GM12878 (cell line): ENCODE measurements at regions not wholly inside any gene's neighbourhood (a gene's known extent, or its start where the extent isn't known, plus 50 kb on each side); places are given as distances from the start of the nearest gene placed in this dataset.

Experiments used
- ATAC-seq: fragments of 200-7000 bp; cut with Tn5 transposase; 3 replicates; pipeline ENCODE4 v1.9.1; 2020; ENCODE audit warnings: mild to moderate bottlenecking, moderate library complexity
- BruUV-seq: library from RNA; stranded (reverse); fragments of 400-500 nt; replicated peaks from 2 replicates; lab custom pipeline; 2021; lab: Mats Ljungman, UMichigan
- CTCF ChIA-PET: fragments of 300-600 bp; sonication (Branson Sonifier 250); formaldehyde crosslinking; extraction: SDS; loops from one replicate; lab custom pipeline; 2021; ENCODE audit warnings: inconsistent platforms; lab: Yijun Ruan, JAX
- POLR2A ChIA-PET: fragments of 350-600 bp; formaldehyde crosslinking; extraction: SDS; loops from one replicate; lab custom pipeline; 2021; ENCODE audit warnings: inconsistent platforms; lab: Charles Lee
- RAD21 ChIA-PET: fragments of 300-600 bp; sonication (Branson Sonifier 250); formaldehyde crosslinking; loops from one replicate; lab custom pipeline; 2023; ENCODE audit warnings: antibody characterized with exemption; ENCODE audit not compliant: unreplicated experiment; lab: Charles Lee
- SMC1A ChIA-PET: fragments of 300-600 bp; sonication (Branson Sonifier 250); formaldehyde crosslinking; loops from one replicate; lab custom pipeline; 2023; ENCODE audit not compliant: unreplicated experiment, uncharacterized antibody; lab: Charles Lee
- DNase-seq: peaks from one replicate; pipeline ENCODE4 v3.0.0-alpha.2; 2011; ENCODE audit warnings: low read depth, low spot score
- FAIRE-seq: peaks from 3 replicates; lab custom pipeline; 2011; peaks lifted over from hg19 to GRCh38; lab: Jason Lieb, UNC
- H2AFZ ChIP-seq: 2 replicates; pipeline ENCODE4 v1.6.0; 2011; ENCODE audit warnings: low read depth, low read length, control low read depth; ENCODE audit not compliant: control insufficient read depth
- H3K27ac ChIP-seq: 2 replicates; pipeline ENCODE4 v1.5.1; 2011; ENCODE audit warnings: control low read depth; ENCODE audit not compliant: control insufficient read depth, insufficient read depth
- H3K27me3 ChIP-seq, 2 experiments: replicated peaks in 1 of 2; 2 replicates each; pipeline versions ENCODE4 v1.6.0 to v1.6.1; 2011; ENCODE audit warnings: low read length in 1 of 2; ENCODE audit not compliant: control insufficient read depth in 2 of 2, insufficient read depth in 2 of 2
- H3K36me3 ChIP-seq, 2 experiments: 2 replicates each; pipeline ENCODE4 v1.5.1; 2011; ENCODE audit warnings: low read length in 1 of 2; ENCODE audit not compliant: control insufficient read depth in 2 of 2, insufficient read depth in 2 of 2
- H3K4me1 ChIP-seq: 2 replicates; pipeline ENCODE4 v1.6.1; 2011; ENCODE audit warnings: mild to moderate bottlenecking, low read length, moderate library complexity, mixed read lengths; ENCODE audit not compliant: control insufficient read depth, insufficient read depth
- H3K4me2 ChIP-seq: 2 replicates; pipeline ENCODE4 v1.6.0; 2011; ENCODE audit warnings: control low read depth; ENCODE audit not compliant: control insufficient read depth, insufficient read depth
- H3K4me3 ChIP-seq: fragments of 200-600 bp; sonication (generic); 2 replicates; pipeline ENCODE4 v1.5.1; 2016
- H3K79me2 ChIP-seq: 2 replicates; pipeline ENCODE4 v1.6.0; 2011; ENCODE audit warnings: low read length; ENCODE audit not compliant: control insufficient read depth, insufficient read depth
- H3K9ac ChIP-seq: 2 replicates; pipeline ENCODE4 v1.8.0; 2011; ENCODE audit warnings: low read length, control low read depth, mixed read lengths; ENCODE audit not compliant: control insufficient read depth, insufficient read depth
- H3K9me3 ChIP-seq: replicated peaks from 3 replicates; pipeline ENCODE4 v1.5.1; 2011; ENCODE audit warnings: mild to moderate bottlenecking, low read length; ENCODE audit not compliant: control insufficient read depth, insufficient read depth
- H4K20me1 ChIP-seq: 2 replicates; pipeline ENCODE4 v1.6.0; 2011; ENCODE audit not compliant: control insufficient read depth, insufficient read depth
- BACH1 ChIP-seq: fragments of 450-650 bp; IDR thresholded peaks from 2 replicates; pipeline ENCODE4 v1.6.1; 2017; ENCODE audit warnings: mild to moderate bottlenecking, borderline replicate concordance
- BHLHE40 ChIP-seq, 2 experiments: fragments of 450-650 bp in 1 of 2; IDR thresholded peaks; 2 replicates each; pipeline ENCODE4 v1.6.1; 2011 to 2017; ENCODE audit warnings: low read depth in 2 of 2, borderline replicate concordance in 1 of 2, improper control_type of control experiment in 1 of 2, low read length in 1 of 2, mild to moderate bottlenecking in 1 of 2
- CTCF ChIP-seq, 3 experiments: IDR thresholded peaks in 2 of 3; conservative IDR thresholded peaks in 1 of 3; 2 replicates each; pipeline ENCODE4 v1.5.1; 2011; ENCODE audit warnings: low read depth in 3 of 3, low read length in 3 of 3, mild to moderate bottlenecking in 3 of 3, control low read depth in 2 of 3, moderate library complexity in 2 of 3, inconsistent platforms in 1 of 3, mixed read lengths in 1 of 3; ENCODE audit not compliant: control insufficient read depth in 2 of 3, insufficient read depth in 1 of 3; ENCODE audit errors: extremely low read depth in 1 of 3
- EED ChIP-seq: sonication (generic); IDR thresholded peaks from 2 replicates; pipeline ENCODE4 v1.6.1; 2016; ENCODE audit warnings: antibody characterized with exemption, low read depth
- GATAD2B ChIP-seq: fragments of 450-650 bp; conservative IDR thresholded peaks from 2 replicates; pipeline ENCODE4 v1.6.1; 2017; ENCODE audit warnings: low read depth, mild to moderate bottlenecking, moderate library complexity
- IRF4 ChIP-seq: IDR thresholded peaks from 2 replicates; pipeline ENCODE4 v1.6.1; 2011; ENCODE audit warnings: low read depth, low read length
- KDM1A ChIP-seq: fragments of 200-600 bp; sonication (generic); IDR thresholded peaks from 2 replicates; pipeline ENCODE4 v1.6.1; 2016; ENCODE audit warnings: borderline replicate concordance
- MEF2B ChIP-seq: fragments of 450-650 bp; IDR thresholded peaks from 2 replicates; pipeline ENCODE4 v1.6.1; 2018; ENCODE audit warnings: mild to moderate bottlenecking, moderate library complexity; ENCODE audit not compliant: partially characterized antibody, poor library complexity, severe bottlenecking
- MXI1 ChIP-seq: fragments of 150-350 bp; IDR thresholded peaks from 2 replicates; pipeline ENCODE4 v1.6.1; 2011; ENCODE audit warnings: low read depth, mild to moderate bottlenecking, inconsistent platforms, low read length, improper control_type of control experiment
- NFXL1 ChIP-seq: fragments of 450-650 bp; IDR thresholded peaks from 2 replicates; pipeline ENCODE4 v1.6.1; 2017; ENCODE audit warnings: antibody characterized with exemption, mild to moderate bottlenecking, borderline replicate concordance
- NR2C2 ChIP-seq: IDR thresholded peaks from 2 replicates; pipeline ENCODE4 v1.6.1; 2011; ENCODE audit warnings: borderline replicate concordance, low read depth; ENCODE audit not compliant: control insufficient read depth, insufficient read length
- PAX5 ChIP-seq: IDR thresholded peaks from 2 replicates; pipeline ENCODE4 v1.6.1; 2011; ENCODE audit warnings: low read depth, low read length, borderline replicate concordance
- SMC3 ChIP-seq: IDR thresholded peaks from 2 replicates; pipeline ENCODE4 v1.6.1; 2011; ENCODE audit warnings: low read length, improper control_type of control experiment, borderline replicate concordance
- SREBF2 ChIP-seq: IDR thresholded peaks from 2 replicates; pipeline ENCODE4 v1.6.1; 2012; ENCODE audit warnings: mild to moderate bottlenecking, low read length
- WRNIP1 ChIP-seq: IDR thresholded peaks from 2 replicates; pipeline ENCODE4 v1.6.1; 2011; ENCODE audit warnings: low read depth, low read length, improper control_type of control experiment, borderline replicate concordance
- WGBS: methylation state at CpG from one replicate; pipeline ENCODE4 v1.1.6; 2016; ENCODE audit warnings: low lambda C conversion rate; ENCODE audit not compliant: insufficient replicate concordance, insufficient coverage; ENCODE audit errors: missing lambda C conversion rate; 5-methylcytosine and 5-hydroxymethylcytosine counted together
- in situ Hi-C: fragments of 300-500 bp; cut with MboI; formaldehyde crosslinking; loops from 9 replicates; pipeline ENCODE4 v1.14.3; 2018; ENCODE audit warnings: mixed read lengths
- intact Hi-C: fragments of 100-400 bp; cut with micrococcal nuclease; formaldehyde crosslinking; loops from one replicate; pipeline ENCODE4 v1.14.2; 2022; ENCODE audit not compliant: unreplicated experiment
- TF ChIP-seq, protein P1 (sequence below): fragments of 450-650 bp; conservative IDR thresholded peaks from 2 replicates; pipeline ENCODE4 v1.6.1; 2017; ENCODE audit warnings: mild to moderate bottlenecking, moderate library complexity
- TF ChIP-seq, protein P2 (sequence below): IDR thresholded peaks from 2 replicates; pipeline ENCODE4 v1.6.1; 2011; ENCODE audit warnings: borderline replicate concordance, low read depth, mild to moderate bottlenecking, moderate library complexity, mixed read lengths, low read length; ENCODE audit not compliant: insufficient read depth; ENCODE audit errors: extremely low read length
- TF ChIP-seq, protein P3 (sequence below): IDR thresholded peaks from 2 replicates; pipeline ENCODE4 v1.6.1; 2011; ENCODE audit warnings: low read depth, mild to moderate bottlenecking, low read length, moderate library complexity, borderline replicate concordance; ENCODE audit errors: extremely low read depth

DNA sequence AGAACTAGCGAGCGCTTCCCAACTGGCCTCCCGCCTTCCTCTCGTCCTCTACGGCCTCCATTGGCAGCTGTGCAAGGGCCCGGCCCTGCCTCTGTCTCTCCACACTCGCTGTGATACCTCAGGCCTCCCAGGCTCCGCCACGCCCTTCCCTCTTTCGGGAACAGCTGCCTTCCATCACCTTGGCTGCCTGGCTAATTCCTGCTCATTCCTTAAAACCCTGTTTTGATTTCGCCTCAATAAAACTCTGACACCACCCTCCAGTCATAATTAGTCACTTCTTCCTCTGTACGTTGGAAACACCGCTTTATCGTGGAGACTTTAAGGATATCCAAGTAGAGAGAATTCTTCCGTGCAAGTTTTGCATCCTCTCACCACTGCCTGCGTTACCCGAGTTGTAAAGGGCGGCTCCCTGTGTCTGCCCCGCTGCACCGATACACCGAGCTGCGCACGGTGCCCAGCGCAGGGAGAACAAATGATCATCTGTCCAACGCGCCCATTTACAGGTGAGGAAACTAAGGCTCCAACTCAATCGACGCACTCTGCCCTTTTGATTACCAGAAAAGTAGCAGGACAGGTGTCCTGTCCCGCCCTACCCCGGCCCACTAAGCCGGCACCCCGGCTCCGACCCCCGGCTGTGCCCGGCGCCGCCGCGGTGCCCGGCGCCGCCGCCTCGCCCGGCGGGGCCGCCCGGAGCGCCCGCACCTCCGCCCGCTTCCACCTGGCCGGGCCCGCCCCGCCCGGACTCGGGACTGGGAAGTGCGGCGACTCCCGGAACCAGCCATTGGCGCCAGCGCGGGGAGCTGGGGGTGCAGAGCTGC, 139.7 kb downstream of the SEC14L1 start:
- Histone ChIP-seq H3K79me2 (peaks cover 10% of the 10 kb centered on the region), H3K9me3 (no peaks in the 10 kb centered on the region), H3K4me3 (no peak overlapping the region), H3K27ac (no peak overlapping the region), H3K4me2 (peak overlapping the region; percentile 49; the same call in 1 of the 2 replicates), H2AFZ (peak overlapping the region; percentile 65), H3K4me1 (peaks cover 23% of the 10 kb centered on the region), H4K20me1 (no peaks in the 10 kb centered on the region), H3K36me3 (no peaks in the 10 kb centered on the region), H3K27me3 (no peaks in the 10 kb centered on the region), H3K9ac (no peak overlapping the region)
- intact Hi-C loops (no loop called here), in situ Hi-C loops (no loop called here)
- no peak for TF ChIP-seq SMC3
- no peak for TF ChIP-seq NR2C2
- no peak for TF ChIP-seq BHLHE40 (IDR thresholded peaks at IDR 0.05; ENCODE audit: borderline replicate concordance in 1 of 2, low read depth in 2 of 2, low read length in 1 of 2)
- no peak for TF ChIP-seq KDM1A
- no peak for TF ChIP-seq BACH1
- TF ChIP-seq PAX5 = no peak
- TF ChIP-seq NFXL1 = no peak
- TF ChIP-seq EED = no peak
- no peak for TF ChIP-seq MEF2B
- TF ChIP-seq GATAD2B = peak; percentile 33; the same call in 1 of the 2 replicates
- no peak for TF ChIP-seq WRNIP1
- TF ChIP-seq, protein P1, sequence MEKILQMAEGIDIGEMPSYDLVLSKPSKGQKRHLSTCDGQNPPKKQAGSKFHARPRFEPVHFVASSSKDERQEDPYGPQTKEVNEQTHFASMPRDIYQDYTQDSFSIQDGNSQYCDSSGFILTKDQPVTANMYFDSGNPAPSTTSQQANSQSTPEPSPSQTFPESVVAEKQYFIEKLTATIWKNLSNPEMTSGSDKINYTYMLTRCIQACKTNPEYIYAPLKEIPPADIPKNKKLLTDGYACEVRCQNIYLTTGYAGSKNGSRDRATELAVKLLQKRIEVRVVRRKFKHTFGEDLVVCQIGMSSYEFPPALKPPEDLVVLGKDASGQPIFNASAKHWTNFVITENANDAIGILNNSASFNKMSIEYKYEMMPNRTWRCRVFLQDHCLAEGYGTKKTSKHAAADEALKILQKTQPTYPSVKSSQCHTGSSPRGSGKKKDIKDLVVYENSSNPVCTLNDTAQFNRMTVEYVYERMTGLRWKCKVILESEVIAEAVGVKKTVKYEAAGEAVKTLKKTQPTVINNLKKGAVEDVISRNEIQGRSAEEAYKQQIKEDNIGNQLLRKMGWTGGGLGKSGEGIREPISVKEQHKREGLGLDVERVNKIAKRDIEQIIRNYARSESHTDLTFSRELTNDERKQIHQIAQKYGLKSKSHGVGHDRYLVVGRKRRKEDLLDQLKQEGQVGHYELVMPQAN = peak; percentile 27; the same call in 1 of the 2 replicates
- TF ChIP-seq, protein P2, sequence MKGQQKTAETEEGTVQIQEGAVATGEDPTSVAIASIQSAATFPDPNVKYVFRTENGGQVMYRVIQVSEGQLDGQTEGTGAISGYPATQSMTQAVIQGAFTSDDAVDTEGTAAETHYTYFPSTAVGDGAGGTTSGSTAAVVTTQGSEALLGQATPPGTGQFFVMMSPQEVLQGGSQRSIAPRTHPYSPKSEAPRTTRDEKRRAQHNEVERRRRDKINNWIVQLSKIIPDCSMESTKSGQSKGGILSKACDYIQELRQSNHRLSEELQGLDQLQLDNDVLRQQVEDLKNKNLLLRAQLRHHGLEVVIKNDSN = no peak
- TF ChIP-seq IRF4 = no peak
- TF ChIP-seq CTCF (IDR thresholded peaks at IDR 0.05 in 2 of 3, conservative IDR thresholded peaks at IDR 0.05 in 1 of 3; ENCODE audit: control insufficient read depth in 2 of 3, extremely low read depth in 1 of 3, insufficient read depth in 1 of 3, low read depth in 3 of 3, low read length in 3 of 3) = no peak
- no peak for TF ChIP-seq MXI1
- TF ChIP-seq, protein P3, sequence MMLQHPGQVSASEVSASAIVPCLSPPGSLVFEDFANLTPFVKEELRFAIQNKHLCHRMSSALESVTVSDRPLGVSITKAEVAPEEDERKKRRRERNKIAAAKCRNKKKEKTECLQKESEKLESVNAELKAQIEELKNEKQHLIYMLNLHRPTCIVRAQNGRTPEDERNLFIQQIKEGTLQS = no peak
- no peak for TF ChIP-seq SREBF2
- FAIRE-seq (no peak), DNase-seq (no peak), ATAC-seq (no peak)
- ChIA-PET POLR2A (interaction anchor here (0.6 kb wide), 1 partner anchor 92 kb away, joined by 3 read pairs; no protein-coding TSS in a partner anchor), CTCF (interaction anchor here (0.5 to 2.2 kb wide), 4 partner anchors 40 to 826 kb away, joined by 3 to 6 read pairs (median 4); no protein-coding TSS in a partner anchor), SMC1A (interaction anchor here (2.0 kb wide), 1 partner anchor 52 kb away, joined by 5 read pairs; no protein-coding TSS in a partner anchor), RAD21 (interaction anchor here (0.6 kb wide), 1 partner anchor 45 kb away, joined by 3 read pairs; no protein-coding TSS in a partner anchor)
- 17% methylated on average over 43 of the region's 63 CpGs for WGBS
- BruUV-seq = no TSS peak
